ENCODE measurements at regions not wholly inside any gene's neighbourhood (a gene's known extent, or its start where the extent isn't known, plus 50 kb on each side); places are given as distances from the start of the nearest gene placed in this dataset.

DNA sequence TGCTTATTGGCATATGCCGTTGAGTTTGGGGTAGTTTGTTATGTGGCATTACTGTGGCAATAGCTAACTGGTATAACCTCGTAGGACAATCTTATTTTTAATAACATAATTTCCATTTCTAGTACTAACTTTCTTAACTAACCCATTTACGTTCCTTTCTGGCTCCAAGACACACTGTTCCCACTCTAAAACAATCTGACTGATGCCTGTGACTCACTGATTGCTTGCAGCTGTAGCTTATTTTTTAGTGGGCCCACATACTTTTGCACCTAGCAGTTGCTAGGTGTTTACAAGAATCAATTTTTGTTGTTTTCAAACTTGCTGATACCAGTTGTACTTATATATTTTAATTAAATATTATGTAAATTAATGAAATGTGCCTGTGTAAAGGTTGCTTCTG, 52.2 kb downstream of the FAT3 start:
- DNase-seq (ENCODE audit: low read depth): peak; percentile 23

DNA sequence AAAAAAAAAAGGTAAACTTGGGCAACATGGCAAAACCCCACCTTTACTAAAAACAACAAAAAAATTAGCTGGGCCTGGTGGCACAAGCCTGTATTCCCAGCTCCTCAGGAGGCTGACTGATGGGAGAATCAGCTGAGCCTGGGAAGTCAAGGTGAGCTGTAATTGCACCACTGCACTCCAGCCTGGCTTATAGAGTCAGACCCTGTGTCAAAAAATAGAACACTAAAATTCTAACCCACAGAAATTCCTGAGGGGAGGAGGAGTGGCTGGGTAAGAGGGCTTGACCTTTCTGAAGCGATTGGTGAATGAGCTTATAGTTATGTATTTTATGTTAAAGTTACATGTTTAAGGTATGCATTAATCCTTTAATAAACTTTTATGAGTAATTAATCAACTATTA, 53.3 kb downstream of the FAT3 start:
- DNase-seq (ENCODE audit: low read depth): no peak

DNA sequence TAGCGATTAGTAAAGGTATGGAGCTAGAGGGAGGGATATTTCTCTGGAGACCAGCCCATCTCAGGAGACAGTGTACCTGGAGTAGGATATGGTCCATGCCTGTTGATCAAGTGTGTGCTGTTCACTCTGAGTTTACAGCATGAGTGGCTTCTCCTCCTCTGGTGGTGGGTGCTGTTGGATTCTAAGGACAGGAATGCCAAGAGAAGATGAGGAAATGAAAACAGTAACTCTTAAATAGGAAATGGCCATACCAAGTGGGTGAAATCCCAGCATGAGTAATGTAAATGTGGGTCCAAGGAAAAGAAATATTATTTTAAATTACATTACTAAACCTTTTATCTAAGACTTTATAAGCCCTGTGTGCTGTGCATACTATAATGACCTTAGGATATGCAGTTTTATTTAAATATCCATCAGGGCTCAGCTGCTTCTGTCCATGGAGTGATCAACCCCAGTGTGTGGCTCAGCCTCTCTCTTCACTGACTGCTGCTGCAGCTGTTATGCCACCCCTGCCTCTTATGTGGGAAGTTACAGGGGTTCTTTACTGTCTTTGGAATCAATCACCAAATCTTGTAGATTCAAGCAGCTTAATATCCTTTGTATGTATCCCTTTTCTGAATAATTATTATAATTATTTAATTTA, 54.3 kb downstream of the FAT3 start:
- DNase-seq (ENCODE audit: low read depth): no peak

GRCh38 chr11:92284107-92284506, 59.5 kb downstream of the FAT3 start:
- no peak for DNase-seq (ENCODE audit: low read depth)

DNA sequence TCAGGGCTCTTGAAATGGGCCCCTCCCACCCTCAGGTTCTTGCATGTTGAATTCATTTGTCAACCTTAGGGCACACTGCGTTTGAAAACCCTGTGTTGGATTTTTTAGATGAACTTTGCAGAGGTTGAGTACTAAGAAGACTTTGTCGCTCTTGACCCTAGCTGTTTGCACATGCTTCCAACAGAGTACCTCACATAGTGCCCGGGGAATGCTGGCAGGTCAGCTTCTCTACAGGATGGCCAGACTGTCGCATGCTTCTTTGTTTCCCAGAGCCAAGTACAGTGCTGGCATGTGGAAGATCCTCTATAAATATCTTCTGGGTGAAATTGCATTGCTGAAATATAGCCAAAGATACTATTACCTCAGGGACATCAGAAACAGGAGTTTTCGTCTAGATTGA, 59.9 kb downstream of the FAT3 start:
- no peak for DNase-seq (ENCODE audit: low read depth)

DNA sequence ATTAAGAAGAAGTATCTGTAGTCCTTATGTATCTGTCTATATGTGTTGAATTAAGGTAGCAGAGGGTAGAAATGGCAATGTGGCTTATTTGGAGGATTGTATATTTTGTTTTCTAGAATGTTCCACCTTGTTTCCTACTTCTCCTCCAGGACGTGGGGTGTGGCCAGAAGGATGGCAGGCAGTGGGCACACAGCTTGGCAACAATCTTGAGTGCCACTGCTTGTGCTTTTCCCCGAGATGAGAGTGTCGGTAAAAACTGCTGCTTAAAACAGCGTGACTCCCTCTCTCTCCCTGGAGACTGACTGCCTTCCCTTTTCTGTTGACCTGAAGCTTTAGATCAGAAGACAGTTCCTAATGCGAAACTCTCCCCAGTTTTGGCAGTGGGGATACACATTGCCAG, 61.2 kb downstream of the FAT3 start:
- no peak for DNase-seq (ENCODE audit: low read depth)

DNA sequence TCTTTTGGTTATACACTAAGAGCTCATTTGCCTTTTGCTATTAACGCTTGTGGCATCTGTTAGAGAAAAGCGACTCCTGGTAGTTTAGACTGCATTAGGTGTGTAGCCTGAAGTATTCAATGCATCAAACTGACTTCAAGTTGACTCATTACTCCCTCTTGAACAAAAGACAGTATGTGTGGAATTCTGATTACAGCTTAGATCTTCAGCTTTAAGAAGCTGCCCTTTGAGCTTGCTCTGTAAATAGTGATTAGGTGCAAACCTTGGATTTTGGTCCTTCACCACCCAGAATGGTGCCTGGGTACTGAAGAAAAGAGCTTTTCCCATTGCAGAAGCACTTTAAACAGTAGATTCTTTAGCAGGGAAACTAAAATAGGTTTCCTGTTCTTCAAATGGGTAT, 62.1 kb downstream of the FAT3 start:
- DNase-seq (ENCODE audit: low read depth): no peak

- no peak for DNase-seq (ENCODE audit: low read depth)
These were observed 70.8 kb downstream of the FAT3 start for GRCh38 chr11:92295175-92296137.

GRCh38 chr11:92296138-92296515, 71.5 kb downstream of the FAT3 start:
- DNase-seq (ENCODE audit: low read depth): no peak

DNA sequence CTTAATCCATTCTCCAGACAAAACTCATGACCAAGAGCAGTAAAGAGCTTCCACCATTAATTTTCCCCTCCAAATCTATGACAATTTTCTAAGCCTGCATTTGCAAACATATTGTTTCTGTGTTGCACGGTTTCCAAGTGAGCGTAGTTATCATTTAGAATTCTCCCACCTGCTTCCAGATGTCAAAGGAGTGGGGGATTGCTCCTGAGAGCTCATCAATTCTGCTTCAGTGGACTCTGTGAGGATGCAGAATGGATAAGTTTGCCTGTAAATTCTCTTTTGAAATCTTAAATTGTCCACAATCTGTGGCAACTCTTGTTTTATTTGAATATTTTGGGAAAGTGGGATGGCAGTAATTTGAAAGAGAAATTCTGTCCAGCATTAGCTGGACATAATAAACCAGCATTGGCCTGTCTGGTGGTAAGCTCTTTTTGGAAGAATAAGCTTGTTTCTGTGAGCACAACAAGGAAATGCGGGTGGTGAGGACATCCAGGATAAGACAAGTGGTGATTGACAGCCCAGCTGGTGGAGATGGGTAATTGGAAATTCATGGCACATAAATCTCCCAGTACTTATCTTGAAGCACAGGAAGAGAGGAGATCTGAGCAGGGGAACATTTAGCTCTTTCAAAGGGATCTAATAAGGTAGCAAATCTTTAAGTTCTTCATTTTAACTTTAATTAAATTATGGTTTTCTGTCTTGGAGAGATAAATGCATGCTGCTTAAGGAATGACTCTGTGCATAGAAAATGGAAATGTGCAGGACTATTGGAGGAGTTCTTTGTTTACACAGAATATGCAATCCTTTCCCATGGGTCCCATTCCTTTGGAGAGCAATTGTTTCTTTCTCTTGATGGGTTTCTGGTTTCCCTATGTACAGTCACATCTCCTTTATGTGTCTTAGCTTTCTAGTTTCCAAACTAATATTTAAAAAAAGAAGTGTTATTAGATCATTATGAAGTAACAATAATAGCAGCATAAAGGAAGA, 73.2 kb downstream of the FAT3 start:
- DNase-seq (ENCODE audit: low read depth): no peak

DNA sequence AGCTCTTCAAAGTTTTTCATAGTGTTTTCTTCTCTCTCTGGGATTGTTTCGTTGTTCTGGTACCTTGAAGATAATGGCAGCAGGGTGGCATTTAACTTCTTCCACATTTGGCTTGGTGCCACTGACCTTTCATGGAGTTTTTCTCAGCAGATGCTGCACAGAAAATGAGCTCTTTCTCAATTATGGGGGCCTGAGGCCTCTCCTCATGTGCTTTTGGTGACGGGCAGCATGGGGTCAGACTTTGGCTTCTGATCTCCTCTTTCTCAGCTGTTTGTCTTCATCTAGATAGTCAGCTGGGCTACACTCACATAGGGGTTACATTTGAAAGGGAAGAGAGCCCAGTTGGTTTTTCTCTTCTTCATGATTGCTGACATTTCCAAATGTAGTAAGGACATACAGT, 76.3 kb downstream of the FAT3 start:
- no peak for DNase-seq (ENCODE audit: low read depth)

DNA sequence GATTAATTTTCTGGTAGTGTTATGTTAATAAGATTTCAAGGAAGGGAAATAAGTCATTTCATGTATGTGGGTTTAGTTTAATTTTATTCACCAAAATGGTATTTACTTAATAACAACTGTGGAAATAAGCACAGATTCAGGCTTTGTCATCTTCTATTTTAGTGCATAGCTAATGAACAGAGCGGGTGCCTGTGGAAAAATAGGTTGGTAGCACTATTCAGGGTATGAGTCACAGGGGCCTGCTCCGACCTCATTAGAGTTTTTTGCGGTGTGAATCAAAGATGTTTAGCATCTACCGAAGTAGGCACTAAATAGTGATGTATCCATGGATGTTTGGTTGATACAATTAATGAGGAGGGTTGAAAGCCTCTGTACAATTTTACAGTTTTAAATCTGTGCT, 78.2 kb downstream of the FAT3 start:
- DNase-seq (ENCODE audit: low read depth): no peak

DNA sequence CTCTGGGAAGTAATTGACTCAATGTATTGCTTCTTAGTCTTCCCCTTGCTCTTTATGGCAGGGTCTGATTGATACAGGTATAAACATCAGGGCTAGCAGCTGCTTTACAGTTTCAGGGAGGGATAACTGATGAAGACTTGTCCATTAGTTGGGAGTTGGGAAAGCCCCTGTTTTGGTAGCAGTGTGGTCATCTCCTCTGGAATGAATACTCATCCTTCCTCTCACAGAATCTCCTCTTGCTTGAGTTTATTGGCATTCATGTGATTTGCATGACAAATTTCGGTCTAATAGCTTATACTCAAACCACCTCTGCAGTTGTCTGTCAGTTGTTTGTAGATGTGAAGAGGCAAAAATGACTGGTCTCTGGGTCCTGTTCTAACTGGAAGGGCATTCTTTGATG, 79.7 kb downstream of the FAT3 start:
- no peak for DNase-seq (ENCODE audit: low read depth)

- DNase-seq (ENCODE audit: low read depth): no peak
These were observed 82.4 kb downstream of the FAT3 start for GRCh38 chr11:92306966-92307510.

DNA sequence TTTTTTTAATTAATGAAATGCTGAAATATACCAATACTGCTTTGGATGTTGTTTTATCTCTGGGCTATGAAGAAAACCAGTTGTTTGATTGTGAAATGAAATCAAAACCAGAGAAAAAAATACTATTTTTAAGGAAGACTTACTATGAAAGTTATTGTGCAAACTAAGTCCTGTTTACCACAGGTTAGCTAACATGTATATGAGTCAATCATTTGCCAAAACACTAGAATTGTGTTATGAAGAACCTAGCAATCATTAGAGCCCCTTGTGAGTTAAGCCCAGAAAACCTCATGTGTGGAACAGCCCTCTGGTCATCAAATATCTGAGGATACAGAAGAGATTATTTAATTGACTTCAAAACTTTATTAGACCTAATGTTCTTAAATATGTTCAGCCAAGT, 83.7 kb downstream of the FAT3 start:
- no peak for DNase-seq (ENCODE audit: low read depth)

GRCh38 chr11:92311616-92312449, 87.2 kb downstream of the FAT3 start:
- no peak for DNase-seq (ENCODE audit: low read depth)

- no peak for DNase-seq (ENCODE audit: low read depth)
These were observed 89.2 kb downstream of the FAT3 start for GRCh38 chr11:92313784-92314183.

DNA sequence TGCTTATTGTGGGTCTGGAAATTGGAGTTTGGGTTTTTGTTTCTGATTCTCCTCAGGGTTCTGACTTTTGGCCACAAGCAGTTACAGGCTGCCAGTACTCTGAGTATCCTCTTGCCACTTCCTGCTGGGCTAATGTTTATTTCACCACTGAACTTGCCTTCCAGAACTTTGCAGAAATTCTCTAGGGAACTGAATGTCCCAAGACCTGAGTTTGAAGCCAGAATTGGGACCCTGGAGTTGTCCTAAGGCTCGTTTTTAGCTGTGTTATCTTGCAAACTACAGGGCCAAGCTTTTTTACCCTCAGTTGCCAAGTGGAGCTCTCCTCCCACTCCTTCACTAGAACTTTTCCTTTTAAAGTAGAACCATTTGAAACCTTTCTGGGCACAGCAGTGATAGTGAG, 89.9 kb downstream of the FAT3 start:
- DNase-seq (ENCODE audit: low read depth): no peak

GRCh38 chr11:92316106-92316809, 91.6 kb downstream of the FAT3 start:
- DNase-seq (ENCODE audit: low read depth): no peak

DNA sequence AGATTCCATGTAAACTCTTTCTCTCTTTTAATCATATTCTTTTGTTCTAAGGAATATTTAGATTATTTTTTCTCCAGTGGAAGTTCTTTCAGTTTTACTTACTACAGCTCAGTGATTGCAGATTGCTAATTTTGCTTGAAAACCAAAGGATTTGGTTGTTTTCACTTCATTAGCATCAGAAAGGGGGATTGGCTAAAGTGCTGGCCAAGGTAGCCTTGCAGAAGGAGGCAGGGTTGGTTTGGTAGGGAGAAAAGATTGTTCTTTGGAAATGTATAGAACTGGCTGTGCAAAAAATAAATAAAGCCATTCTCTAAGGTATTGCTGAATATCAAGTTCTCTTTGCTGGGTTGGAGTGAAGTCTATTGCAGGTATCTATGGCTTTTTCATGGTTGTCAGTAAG, 92.6 kb downstream of the FAT3 start:
- no peak for DNase-seq (ENCODE audit: low read depth)

GRCh38 chr11:92317721-92318120, 93.1 kb downstream of the FAT3 start:
- DNase-seq (ENCODE audit: low read depth): no peak
